ENCODE measurements at regions not wholly inside any gene's neighbourhood (a gene's known extent, or its start where the extent isn't known, plus 50 kb on each side); places are given as distances from the start of the nearest gene placed in this dataset.

- CTCF ChIA-PET (ENCODE audit: low intra/inter-chr PET ratio, low total read pairs) = no interaction called here
- FAIRE-seq = no peak
- POLR2A ChIA-PET = no interaction called here
- no peaks in the 10 kb centered on the region for H3K4me1 ChIP-seq (ENCODE audit: insufficient read depth, low read length)
- in situ Hi-C loops (cut with HindIII; ENCODE audit: extremely low pct_ligation_motif_present, low pct_unique_long_range_greater_than_20kb) = no loop called here
- H2AFZ ChIP-seq (ENCODE audit: low read length) = no peak overlapping the region
- TF ChIP-seq BHLHE40 (IDR thresholded peaks at IDR 0.05; ENCODE audit: low read length) = no peak
- TF ChIP-seq HOXA7 (CRISPR knock-in tag; IDR thresholded peaks at IDR 0.05) = no peak
- no peak for TF ChIP-seq ZNF567 (CRISPR knock-in tag; IDR thresholded peaks at IDR 0.05; ENCODE audit: borderline replicate concordance)
- TF ChIP-seq ZNF431 (CRISPR knock-in tag; IDR thresholded peaks at IDR 0.05; ENCODE audit: borderline replicate concordance, low read depth) = no peak
- TF ChIP-seq EZH2 (conservative IDR thresholded peaks at IDR 0.05; ENCODE audit: low read depth, low read length) = no peak
- TF ChIP-seq IKZF1 (IDR thresholded peaks at IDR 0.05) = no peak
- TF ChIP-seq ZNF30 (CRISPR knock-in tag; IDR thresholded peaks at IDR 0.05) = no peak
- TF ChIP-seq TCF12 (IDR thresholded peaks at IDR 0.05) = no peak
- TF ChIP-seq TCF12 (CRISPR knock-in tag; IDR thresholded peaks at IDR 0.05) = no peak
- no peaks in the 10 kb centered on the region for H3K36me3 ChIP-seq (replicated peaks in 1 of 2; ENCODE audit: control insufficient read depth in 1 of 2, insufficient read depth in 2 of 2, low read length in 2 of 2)
- no peak for ATAC-seq
- no peak overlapping the region for H3K4me3 ChIP-seq (replicated peaks in 1 of 3; ENCODE audit: insufficient read depth in 1 of 3, low read depth in 2 of 3, low read length in 3 of 3)
- no peak for DNase-seq (ENCODE audit: low spot score)
- no peak overlapping the region for H3K9ac ChIP-seq (ENCODE audit: insufficient read depth, low read depth, low read length)
- H3K79me2 ChIP-seq (ENCODE audit: insufficient read depth, low read length) = no peaks in the 10 kb centered on the region
- WGBS (ENCODE audit: low lambda C conversion rate) = 39% methylated on average over 3 of the region's 3 CpGs
- no peaks in the 10 kb centered on the region for H3K27me3 ChIP-seq (ENCODE audit: control insufficient read depth in 1 of 2, insufficient read depth in 2 of 2, low read length in 2 of 2)
- intact Hi-C loops (cut with micrococcal nuclease; ENCODE audit: unreplicated experiment) = no loop called here
- no peak overlapping the region for H3K4me2 ChIP-seq (ENCODE audit: low read depth, low read length)
- BruUV-seq (replicated peaks) = no TSS peak
- H3K9me3 ChIP-seq (ENCODE audit: low read length) = no peaks in the 10 kb centered on the region
- no peaks in the 10 kb centered on the region for H4K20me1 ChIP-seq (ENCODE audit: insufficient read depth, low read length)
- H3K27ac ChIP-seq (ENCODE audit: extremely low read length, insufficient read depth, low read length) = no peak overlapping the region
Observed at GRCh38 chr10:22158426-22158825, 59.4 kb downstream of the EBLN1 start.

GRCh38 chr10:22156750-22157149 is 61.1 kb downstream of the EBLN1 start:
- H2AFZ ChIP-seq (ENCODE audit: low read length) = no peak overlapping the region
- intact Hi-C loops (cut with micrococcal nuclease; ENCODE audit: unreplicated experiment) (no loop called here), in situ Hi-C loops (cut with HindIII; ENCODE audit: extremely low pct_ligation_motif_present, low pct_unique_long_range_greater_than_20kb) (no loop called here)
- ATAC-seq (no peak), DNase-seq (ENCODE audit: low spot score) (no peak), FAIRE-seq (no peak)
- H3K79me2 ChIP-seq (ENCODE audit: insufficient read depth, low read length) = no peaks in the 10 kb centered on the region
- WGBS (ENCODE audit: low lambda C conversion rate) = 10% methylated on average over 3 of the region's 3 CpGs
- no peaks in the 10 kb centered on the region for H3K36me3 ChIP-seq (replicated peaks in 1 of 2; ENCODE audit: control insufficient read depth in 1 of 2, insufficient read depth in 2 of 2, low read length in 2 of 2)
- no peak overlapping the region for H3K27ac ChIP-seq (ENCODE audit: extremely low read length, insufficient read depth, low read length)
- ChIA-PET CTCF (ENCODE audit: low intra/inter-chr PET ratio, low total read pairs) (no interaction called here), POLR2A (no interaction called here)
- H3K4me2 ChIP-seq (ENCODE audit: low read depth, low read length) = no peak overlapping the region
- H4K20me1 ChIP-seq (ENCODE audit: insufficient read depth, low read length) = no peaks in the 10 kb centered on the region
- TF ChIP-seq ZNF558 (CRISPR knock-in tag; IDR thresholded peaks at IDR 0.05; ENCODE audit: borderline replicate concordance) (no peak), CEBPG (CRISPR knock-in tag; IDR thresholded peaks at IDR 0.05) (peak; percentile 11; the same call in 1 of the 2 replicates)
- no peaks in the 10 kb centered on the region for H3K27me3 ChIP-seq (ENCODE audit: control insufficient read depth in 1 of 2, insufficient read depth in 2 of 2, low read length in 2 of 2)
- no peaks in the 10 kb centered on the region for H3K4me1 ChIP-seq (ENCODE audit: insufficient read depth, low read length)
- BruUV-seq (replicated peaks) = no TSS peak
- no peak overlapping the region for H3K4me3 ChIP-seq (replicated peaks in 1 of 3; ENCODE audit: insufficient read depth in 1 of 3, low read depth in 2 of 3, low read length in 3 of 3)
- no peak overlapping the region for H3K9ac ChIP-seq (ENCODE audit: insufficient read depth, low read depth, low read length)
- no peaks in the 10 kb centered on the region for H3K9me3 ChIP-seq (ENCODE audit: low read length)

All from HepG2 (cell line).